ENCODE measurements at regions not wholly inside any gene's neighbourhood (a gene's known extent, or its start where the extent isn't known, plus 50 kb on each side); places are given as distances from the start of the nearest gene placed in this dataset.

- no peak overlapping the region for H3K4me3 ChIP-seq (ENCODE audit: low read depth, low read length)
- no peak for DNase-seq (ENCODE audit: low read depth)
- TF ChIP-seq, protein P1, sequence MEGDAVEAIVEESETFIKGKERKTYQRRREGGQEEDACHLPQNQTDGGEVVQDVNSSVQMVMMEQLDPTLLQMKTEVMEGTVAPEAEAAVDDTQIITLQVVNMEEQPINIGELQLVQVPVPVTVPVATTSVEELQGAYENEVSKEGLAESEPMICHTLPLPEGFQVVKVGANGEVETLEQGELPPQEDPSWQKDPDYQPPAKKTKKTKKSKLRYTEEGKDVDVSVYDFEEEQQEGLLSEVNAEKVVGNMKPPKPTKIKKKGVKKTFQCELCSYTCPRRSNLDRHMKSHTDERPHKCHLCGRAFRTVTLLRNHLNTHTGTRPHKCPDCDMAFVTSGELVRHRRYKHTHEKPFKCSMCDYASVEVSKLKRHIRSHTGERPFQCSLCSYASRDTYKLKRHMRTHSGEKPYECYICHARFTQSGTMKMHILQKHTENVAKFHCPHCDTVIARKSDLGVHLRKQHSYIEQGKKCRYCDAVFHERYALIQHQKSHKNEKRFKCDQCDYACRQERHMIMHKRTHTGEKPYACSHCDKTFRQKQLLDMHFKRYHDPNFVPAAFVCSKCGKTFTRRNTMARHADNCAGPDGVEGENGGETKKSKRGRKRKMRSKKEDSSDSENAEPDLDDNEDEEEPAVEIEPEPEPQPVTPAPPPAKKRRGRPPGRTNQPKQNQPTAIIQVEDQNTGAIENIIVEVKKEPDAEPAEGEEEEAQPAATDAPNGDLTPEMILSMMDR (IDR thresholded peaks at IDR 0.05; ENCODE audit: control insufficient read depth, extremely low read depth, insufficient read depth) = no peak
These were observed 120.2 kb downstream of the TEX36 start for GRCh38 chr10:125562737-125563136.

- no peak overlapping the region for H3K4me3 ChIP-seq (ENCODE audit: low read depth, low read length)
- TF ChIP-seq, protein P1 (IDR thresholded peaks at IDR 0.05; ENCODE audit: control insufficient read depth, extremely low read depth, insufficient read depth) = no peak
- DNase-seq (ENCODE audit: low read depth) = no peak
These were observed 122.0 kb downstream of the TEX36 start for GRCh38 chr10:125560947-125561346.

- DNase-seq (ENCODE audit: low read depth) = no peak
- no peak overlapping the region for H3K4me3 ChIP-seq (ENCODE audit: low read depth, low read length)
- TF ChIP-seq, protein P1 (IDR thresholded peaks at IDR 0.05; ENCODE audit: control insufficient read depth, extremely low read depth, insufficient read depth) = no peak
These were observed 123.8 kb downstream of the TEX36 start for GRCh38 chr10:125559210-125559609.

- H3K4me3 ChIP-seq (ENCODE audit: low read depth, low read length) = no peak overlapping the region
- TF ChIP-seq, protein P1 (IDR thresholded peaks at IDR 0.05; ENCODE audit: control insufficient read depth, extremely low read depth, insufficient read depth) = no peak
- peak; percentile 4 for DNase-seq (ENCODE audit: low read depth)
These were observed 125.0 kb downstream of the TEX36 start for GRCh38 chr10:125557801-125558505.

- DNase-seq (ENCODE audit: low read depth) = no peak
- no peak overlapping the region for H3K4me3 ChIP-seq (ENCODE audit: low read depth, low read length)
- TF ChIP-seq, protein P1 (IDR thresholded peaks at IDR 0.05; ENCODE audit: control insufficient read depth, extremely low read depth, insufficient read depth) = no peak
These were observed 125.7 kb downstream of the TEX36 start for GRCh38 chr10:125557311-125557710.

DNA sequence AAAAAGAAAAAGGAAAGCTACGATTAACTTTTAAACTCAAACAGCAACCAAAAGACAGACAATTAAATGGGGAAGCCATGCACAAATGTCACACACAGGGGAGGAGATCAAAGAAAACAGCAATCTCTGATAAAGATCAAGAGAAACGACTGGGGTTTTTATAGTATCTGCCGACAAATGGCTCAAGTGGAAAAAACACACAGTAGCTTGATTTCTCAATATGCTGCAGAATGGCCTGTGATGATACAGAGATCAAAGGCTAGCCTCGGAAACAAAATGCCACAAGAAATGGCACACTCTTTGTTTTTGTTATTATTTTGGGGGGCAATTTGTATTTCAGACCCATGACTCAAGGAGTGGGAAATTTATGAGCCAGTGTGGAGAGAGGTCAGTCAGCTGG, 126.1 kb downstream of the TEX36 start:
- TF ChIP-seq, protein P1 (IDR thresholded peaks at IDR 0.05; ENCODE audit: control insufficient read depth, extremely low read depth, insufficient read depth) = no peak
- H3K4me3 ChIP-seq (ENCODE audit: low read depth, low read length) = no peak overlapping the region
- DNase-seq (ENCODE audit: low read depth) = no peak

DNA sequence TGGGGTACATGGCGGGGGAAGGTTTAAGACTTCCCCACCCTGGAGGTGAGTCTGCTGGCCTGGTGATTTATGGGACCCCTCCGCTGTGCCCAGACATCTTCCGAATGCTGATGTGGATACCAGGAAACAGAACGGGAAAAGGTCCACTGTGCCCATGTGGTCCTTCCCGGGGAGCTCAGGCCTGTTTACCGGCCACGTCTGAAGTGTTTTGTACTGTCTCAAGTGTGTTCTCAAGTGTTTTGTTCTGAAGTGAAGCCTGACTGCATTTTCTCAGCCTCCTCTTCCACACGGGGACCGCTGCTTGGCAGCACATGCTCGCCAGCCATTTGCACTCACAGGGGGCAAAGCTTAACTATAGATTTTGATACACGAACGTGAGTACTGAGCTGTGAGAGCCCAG, 127.2 kb downstream of the TEX36 start:
- DNase-seq (ENCODE audit: low read depth) = no peak
- H3K4me3 ChIP-seq (ENCODE audit: low read depth, low read length) = no peak overlapping the region
- TF ChIP-seq, protein P1 (IDR thresholded peaks at IDR 0.05; ENCODE audit: control insufficient read depth, extremely low read depth, insufficient read depth) = no peak
